H9 (cell line): ENCODE measurements at regions not wholly inside any gene's neighbourhood (a gene's known extent, or its start where the extent isn't known, plus 50 kb on each side); places are given as distances from the start of the nearest gene placed in this dataset.

ENCODE experiments used
- DNase-seq: peaks from one replicate; pipeline ENCODE4 v3.0.0-alpha.2; 2017
- H2AFZ ChIP-seq: one replicate; pipeline ENCODE4 v1.6.1; 2013; ENCODE audit warnings: mild to moderate bottlenecking, low read length, control low read depth, moderate library complexity
- H2AK5ac ChIP-seq: 2 replicates; pipeline ENCODE4 v1.6.1; 2013; ENCODE audit warnings: low read length, control low read depth, mixed read lengths; ENCODE audit not compliant: insufficient read length
- H2BK120ac ChIP-seq: one replicate; pipeline ENCODE4 v1.6.1; 2013; ENCODE audit warnings: low read depth, mild to moderate bottlenecking, low read length, control low read depth, inconsistent platforms; ENCODE audit not compliant: poor library complexity, severe bottlenecking
- H2BK12ac ChIP-seq: 2 replicates; pipeline ENCODE4 v1.6.1; 2013; ENCODE audit warnings: low read length, control low read depth, mixed read lengths, low read depth; ENCODE audit not compliant: insufficient read length
- H2BK15ac ChIP-seq: 2 replicates; pipeline ENCODE4 v1.6.1; 2013; ENCODE audit warnings: low read depth, low read length, control low read depth
- H2BK20ac ChIP-seq: one replicate; pipeline ENCODE4 v1.6.1; 2013; ENCODE audit warnings: low read depth, mild to moderate bottlenecking, low read length, control low read depth, inconsistent platforms; ENCODE audit not compliant: poor library complexity, severe bottlenecking
- H2BK5ac ChIP-seq: 2 replicates; pipeline ENCODE4 v1.6.1; 2013; ENCODE audit warnings: low read length, control low read depth, mixed read lengths; ENCODE audit not compliant: insufficient read length
- H3K14ac ChIP-seq: 2 replicates; pipeline ENCODE4 v1.6.1; 2013; ENCODE audit warnings: low read length, control low read depth; ENCODE audit not compliant: insufficient read depth
- H3K18ac ChIP-seq: 2 replicates; pipeline ENCODE4 v1.6.1; 2013; ENCODE audit warnings: low read depth, mild to moderate bottlenecking, mixed read lengths, low read length, control low read depth; ENCODE audit not compliant: insufficient read length
- H3K23ac ChIP-seq: 2 replicates; pipeline ENCODE4 v1.6.1; 2013; ENCODE audit warnings: low read length, control low read depth, mixed read lengths, low read depth; ENCODE audit not compliant: insufficient read length
- H3K23me2 ChIP-seq: 2 replicates; pipeline ENCODE4 v1.6.1; 2013; ENCODE audit warnings: low read depth, mild to moderate bottlenecking, mixed read lengths, low read length, control low read depth; ENCODE audit not compliant: insufficient read length, poor library complexity, severe bottlenecking
- H3K27ac ChIP-seq: 2 replicates; pipeline ENCODE4 v1.5.1; 2013; ENCODE audit warnings: low read length, control low read depth, mixed read lengths, low read depth; ENCODE audit not compliant: insufficient read length
- H3K27me3 ChIP-seq: 2 replicates; pipeline ENCODE4 v1.6.1; 2013; ENCODE audit warnings: low read length, control low read depth, inconsistent platforms; ENCODE audit not compliant: insufficient read depth
- H3K4ac ChIP-seq: 2 replicates; pipeline ENCODE4 v1.6.1; 2013; ENCODE audit warnings: low read depth, mild to moderate bottlenecking, control low read depth, inconsistent platforms, low read length, moderate library complexity
- H3K4me1 ChIP-seq: 2 replicates; pipeline ENCODE4 v1.6.1; 2013; ENCODE audit warnings: low read length, control low read depth, inconsistent platforms; ENCODE audit not compliant: insufficient read depth
- H3K4me2 ChIP-seq: 2 replicates; pipeline ENCODE4 v1.6.1; 2013; ENCODE audit warnings: low read length, control low read depth, mixed read lengths; ENCODE audit not compliant: insufficient read length, insufficient read depth
- H3K56ac ChIP-seq: 2 replicates; pipeline ENCODE4 v1.6.1; 2013; ENCODE audit warnings: low read depth, mild to moderate bottlenecking, mixed read lengths, low read length, control low read depth; ENCODE audit not compliant: insufficient read length
- H3K79me1 ChIP-seq: 2 replicates; pipeline ENCODE4 v1.6.1; 2013; ENCODE audit warnings: low read depth, mild to moderate bottlenecking, moderate library complexity, low read length, control low read depth, inconsistent platforms; ENCODE audit not compliant: insufficient read depth, poor library complexity, severe bottlenecking
- H3K79me2 ChIP-seq: 2 replicates; pipeline ENCODE4 v1.6.1; 2013; ENCODE audit warnings: low read length, control low read depth, inconsistent platforms; ENCODE audit not compliant: insufficient read depth
- H3K9ac ChIP-seq: 2 replicates; pipeline ENCODE4 v1.6.1; 2013; ENCODE audit warnings: low read length, control low read depth, mixed read lengths; ENCODE audit not compliant: insufficient read length; ENCODE audit errors: extremely low read depth
- H3K9me3 ChIP-seq: one replicate; pipeline ENCODE4 v1.6.1; 2013; ENCODE audit warnings: low read depth, low read length, inconsistent platforms; ENCODE audit not compliant: control insufficient read depth
- H3T11ph ChIP-seq: one replicate; pipeline ENCODE4 v1.6.1; 2013; ENCODE audit warnings: mild to moderate bottlenecking, low read length, control low read depth, inconsistent platforms
- H4K20me1 ChIP-seq: one replicate; pipeline ENCODE4 v1.6.1; 2013; ENCODE audit not compliant: control insufficient read depth, insufficient read length, insufficient read depth
- H4K5ac ChIP-seq: 2 replicates; pipeline ENCODE4 v1.6.1; 2013; ENCODE audit warnings: low read depth, mild to moderate bottlenecking, mixed read lengths, low read length, control low read depth; ENCODE audit not compliant: insufficient read length
- H4K8ac ChIP-seq: replicated peaks from 2 replicates; pipeline ENCODE4 v1.6.1; 2013; ENCODE audit warnings: low read length, control low read depth, mixed read lengths, low read depth; ENCODE audit not compliant: insufficient read length
- H4K91ac ChIP-seq: 2 replicates; pipeline ENCODE4 v1.6.1; 2013; ENCODE audit warnings: low read depth, mild to moderate bottlenecking, moderate library complexity, mixed read lengths, low read length, control low read depth; ENCODE audit not compliant: insufficient read length
- H3K27ac Mint-ChIP-seq, 3 experiments: 2 replicates in 2 of 3; 3 replicates in 1 of 3; pipeline ENCODE4 v1.8.0; 2020 to 2021; ENCODE audit warnings: mixed read lengths in 3 of 3, mild to moderate bottlenecking in 1 of 3, moderate library complexity in 1 of 3
- H3K27me3 Mint-ChIP-seq: 2 replicates; pipeline ENCODE4 v1.8.0; 2021; ENCODE audit warnings: low read depth, mild to moderate bottlenecking, moderate library complexity, mixed read lengths
- H3K36me3 Mint-ChIP-seq, 3 experiments: 2 replicates in 2 of 3; 3 replicates in 1 of 3; pipeline ENCODE4 v1.8.0; 2020 to 2021; ENCODE audit warnings: low read depth in 3 of 3, mixed read lengths in 3 of 3; ENCODE audit not compliant: insufficient read depth in 1 of 3
- H3K4me1 Mint-ChIP-seq, 2 experiments: 2 replicates each; pipeline ENCODE4 v1.8.0; 2020; ENCODE audit warnings: mixed read lengths in 2 of 2
- H3K4me3 Mint-ChIP-seq, 2 experiments: 2 replicates in 1 of 2; 3 replicates in 1 of 2; pipeline ENCODE4 v1.8.0; 2020 to 2021; ENCODE audit warnings: mild to moderate bottlenecking in 2 of 2, mixed read lengths in 2 of 2, moderate library complexity in 1 of 2
- H3K9me3 Mint-ChIP-seq, 2 experiments: 2 replicates in 1 of 2; 3 replicates in 1 of 2; pipeline ENCODE4 v1.8.0; 2020; ENCODE audit warnings: mild to moderate bottlenecking in 2 of 2, mixed read lengths in 2 of 2, moderate library complexity in 1 of 2
- WGBS: extraction: QIAGEN DNeasy Blood & Tissue Kit; methylation state at CpG from one replicate; pipeline ENCODE4 v1.1.7; 2013; ENCODE audit warnings: missing lambda C conversion rate, low lambda C conversion rate, mixed read lengths; ENCODE audit not compliant: insufficient read length; ENCODE audit errors: extremely low coverage; 5-methylcytosine and 5-hydroxymethylcytosine counted together
- TF ChIP-seq, protein P1 (sequence below): fragments of 200-600 bp; sonication (generic); conservative IDR thresholded peaks from 3 replicates; pipeline ENCODE4 v1.8.0; 2021; ENCODE audit warnings: antibody characterized with exemption, mild to moderate bottlenecking

DNA sequence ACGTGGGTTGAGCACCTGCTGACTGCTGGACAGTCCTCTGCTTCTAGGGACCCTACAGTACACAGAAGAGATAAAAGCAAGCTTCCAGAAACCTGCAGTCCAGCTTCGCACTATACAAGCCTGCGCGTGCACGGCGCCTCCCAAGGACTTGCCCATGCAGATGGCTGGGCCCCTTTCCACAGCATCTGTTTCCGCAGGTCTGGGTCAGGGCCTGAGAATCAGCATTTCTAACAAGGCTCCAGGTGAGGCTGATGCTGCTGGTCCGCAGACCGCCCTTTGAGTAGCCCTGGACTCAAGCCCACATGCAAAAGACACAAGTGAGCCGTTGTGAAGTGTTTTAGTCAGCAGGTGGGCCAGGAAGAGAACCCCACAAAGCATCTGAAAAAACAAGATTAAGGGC is 133.1 kb downstream of the HSD17B3 start:
- Histone ChIP-seq H4K91ac (no peak overlapping the region), H3K23me2 (no peaks in the 10 kb centered on the region), H4K5ac (no peak overlapping the region), H2BK20ac (no peak overlapping the region), H4K8ac (no peak overlapping the region), H2BK5ac (no peak overlapping the region), H2BK12ac (no peak overlapping the region), H3K56ac (no peak overlapping the region), H3K14ac (no peak overlapping the region), H3K23ac (no peak overlapping the region), H2AFZ (no peak overlapping the region), H2AK5ac (no peak overlapping the region), H3K27ac (no peak overlapping the region), H2BK120ac (no peak overlapping the region), H3K9me3 (no peaks in the 10 kb centered on the region), H3K9ac (no peak overlapping the region), H3K79me2 (no peaks in the 10 kb centered on the region), H3K79me1 (no peaks in the 10 kb centered on the region), H3K18ac (no peak overlapping the region), H4K20me1 (no peaks in the 10 kb centered on the region), H2BK15ac (no peak overlapping the region), H3K4me1 (no peaks in the 10 kb centered on the region; the same call in none of the 2 replicates), H3K4me2 (no peak overlapping the region), H3T11ph (no peak overlapping the region), H3K27me3 (no peaks in the 10 kb centered on the region), H3K4ac (no peak overlapping the region)
- Mint-ChIP-seq H3K4me3 (no peak overlapping the region; a peak in 1 of 5 replicates), H3K4me1 (peaks cover 14 to 19% of the 10 kb centered on the region in 2 experiments; a peak in 3 of 4 replicates), H3K27ac (peak overlapping the region in 1 of 3 experiments; percentile 54; a peak in 2 of 7 replicates), H3K36me3 (no peaks in the 10 kb centered on the region), H3K9me3 (no peaks in the 10 kb centered on the region), H3K27me3 (peaks cover 13% of the 10 kb centered on the region)
- no CpG with 5 or more reads among the region's 10 CpGs for WGBS
- TF ChIP-seq, protein P1, sequence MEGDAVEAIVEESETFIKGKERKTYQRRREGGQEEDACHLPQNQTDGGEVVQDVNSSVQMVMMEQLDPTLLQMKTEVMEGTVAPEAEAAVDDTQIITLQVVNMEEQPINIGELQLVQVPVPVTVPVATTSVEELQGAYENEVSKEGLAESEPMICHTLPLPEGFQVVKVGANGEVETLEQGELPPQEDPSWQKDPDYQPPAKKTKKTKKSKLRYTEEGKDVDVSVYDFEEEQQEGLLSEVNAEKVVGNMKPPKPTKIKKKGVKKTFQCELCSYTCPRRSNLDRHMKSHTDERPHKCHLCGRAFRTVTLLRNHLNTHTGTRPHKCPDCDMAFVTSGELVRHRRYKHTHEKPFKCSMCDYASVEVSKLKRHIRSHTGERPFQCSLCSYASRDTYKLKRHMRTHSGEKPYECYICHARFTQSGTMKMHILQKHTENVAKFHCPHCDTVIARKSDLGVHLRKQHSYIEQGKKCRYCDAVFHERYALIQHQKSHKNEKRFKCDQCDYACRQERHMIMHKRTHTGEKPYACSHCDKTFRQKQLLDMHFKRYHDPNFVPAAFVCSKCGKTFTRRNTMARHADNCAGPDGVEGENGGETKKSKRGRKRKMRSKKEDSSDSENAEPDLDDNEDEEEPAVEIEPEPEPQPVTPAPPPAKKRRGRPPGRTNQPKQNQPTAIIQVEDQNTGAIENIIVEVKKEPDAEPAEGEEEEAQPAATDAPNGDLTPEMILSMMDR = no peak
- no peak for DNase-seq
